ENCODE measurements at regions not wholly inside any gene's neighbourhood (a gene's known extent, or its start where the extent isn't known, plus 50 kb on each side); places are given as distances from the start of the nearest gene placed in this dataset.
"Not testable (repeated sequence)": the region's sequence is repeated elsewhere in the genome, so short reads cannot be mapped to it uniquely, and the experiment has no call there.

DNA sequence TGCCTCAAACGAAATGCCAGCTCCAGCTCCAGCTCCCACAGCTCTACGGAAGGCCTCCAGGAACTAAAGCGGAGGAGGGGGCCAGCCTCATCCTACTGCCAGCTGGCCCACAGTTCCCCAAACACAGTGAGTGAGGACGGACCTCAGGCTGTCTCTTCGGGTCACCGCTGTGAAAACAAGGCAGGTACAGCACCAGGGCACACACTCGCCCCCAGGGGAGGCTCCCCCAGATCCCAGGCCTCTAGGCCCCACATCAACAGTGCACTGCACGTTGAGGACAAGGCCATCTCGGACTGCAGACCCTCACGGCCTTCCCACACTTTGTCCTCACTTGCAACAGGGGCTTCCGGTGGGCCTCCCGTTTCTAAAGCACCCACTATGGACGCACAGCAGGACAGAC, 95.0 kb downstream of the GTF2H2C_2 start:
- not testable (repeated sequence) for DNase-seq

GRCh38 chr5:70510811-70511210, 95.6 kb downstream of the GTF2H2C_2 start:
- DNase-seq: peak in 1 of 2 experiments; percentile 16

All from activated T-cell treated with anti-CD3 and anti-CD28 coated beads, Interleukin-2, amount 50 U/mL, for 48 hours (primary cell).